ENCODE measurements at regions not wholly inside any gene's neighbourhood (a gene's known extent, or its start where the extent isn't known, plus 50 kb on each side); places are given as distances from the start of the nearest gene placed in this dataset.

DNA sequence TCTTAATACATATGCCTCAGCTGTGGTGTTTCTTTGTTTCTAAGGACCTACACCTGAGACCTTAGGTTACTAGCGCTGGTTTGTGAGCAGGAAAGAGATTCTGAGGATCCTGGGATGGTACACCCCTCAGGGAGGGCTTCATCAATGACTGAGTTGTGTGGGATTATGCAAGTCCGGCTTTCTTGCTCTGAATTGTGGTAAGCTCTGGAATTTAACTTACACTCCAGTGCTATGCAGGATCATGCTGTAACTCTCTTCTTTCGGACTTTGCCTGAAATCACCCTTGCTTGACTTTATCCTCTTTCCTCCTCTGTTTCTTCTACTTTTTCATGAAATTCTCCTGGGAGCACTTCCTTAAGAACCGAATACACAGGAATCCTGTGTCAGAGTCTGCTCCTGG, 431.5 kb upstream of the BOD1L1 start:
- no peak overlapping the region for H3K4me3 ChIP-seq (ENCODE audit: low read length)
- no peak for DNase-seq (ENCODE audit: low read depth, low spot score)

GRCh38 chr4:14064984-14065383, 437.5 kb upstream of the BOD1L1 start:
- no peak for DNase-seq (ENCODE audit: low read depth, low spot score)
- no peak overlapping the region for H3K4me3 ChIP-seq (ENCODE audit: low read length)

- DNase-seq (ENCODE audit: low read depth, low spot score) = no peak
Measured at GRCh38 chr4:14065406-14065805, 437.9 kb upstream of the BOD1L1 start.

GRCh38 chr4:14066979-14067378, 439.5 kb upstream of the BOD1L1 start:
- DNase-seq (ENCODE audit: low read depth, low spot score) = no peak
- H3K4me3 ChIP-seq (ENCODE audit: low read length) = no peak overlapping the region

More at GRCh38 chr4:14065406-14065805, 437.9 kb upstream of the BOD1L1 start:
- no peak overlapping the region for H3K4me3 ChIP-seq (ENCODE audit: low read length)

GRCh38 chr4:14069886-14070285, 442.4 kb upstream of the BOD1L1 start:
- no peak for DNase-seq (ENCODE audit: low read depth, low spot score)
- H3K4me3 ChIP-seq (ENCODE audit: low read length) = no peak overlapping the region

- no peak for DNase-seq (ENCODE audit: low read depth, low spot score)
- H3K4me3 ChIP-seq (ENCODE audit: low read length) = no peak overlapping the region
Measured at GRCh38 chr4:14070289-14070880, 442.9 kb upstream of the BOD1L1 start.

DNA sequence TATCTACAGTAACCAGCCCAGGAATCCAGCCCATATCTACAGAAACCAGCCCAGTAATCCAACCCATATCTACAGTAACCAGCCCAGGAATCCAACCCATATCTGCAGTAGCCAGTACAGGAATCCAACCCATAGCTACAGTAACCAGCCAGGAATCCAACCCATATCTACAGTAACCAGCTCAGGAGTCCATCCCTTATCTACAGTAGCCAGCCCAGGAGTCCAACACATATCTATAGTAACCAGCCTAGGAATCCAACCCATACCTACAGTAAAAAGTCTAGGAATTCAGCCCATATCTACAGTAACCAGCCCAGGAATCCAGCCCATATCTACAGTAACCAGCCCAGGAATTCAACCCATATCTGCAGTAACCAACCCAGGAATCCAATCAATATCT, 445.0 kb upstream of the BOD1L1 start:
- no peak overlapping the region for H3K4me3 ChIP-seq (ENCODE audit: low read length)
- no peak for DNase-seq (ENCODE audit: low read depth, low spot score)

GRCh38 chr4:14076776-14077175, 449.3 kb upstream of the BOD1L1 start:
- DNase-seq (ENCODE audit: low read depth, low spot score) = no peak
- no peak overlapping the region for H3K4me3 ChIP-seq (ENCODE audit: low read length)

DNA sequence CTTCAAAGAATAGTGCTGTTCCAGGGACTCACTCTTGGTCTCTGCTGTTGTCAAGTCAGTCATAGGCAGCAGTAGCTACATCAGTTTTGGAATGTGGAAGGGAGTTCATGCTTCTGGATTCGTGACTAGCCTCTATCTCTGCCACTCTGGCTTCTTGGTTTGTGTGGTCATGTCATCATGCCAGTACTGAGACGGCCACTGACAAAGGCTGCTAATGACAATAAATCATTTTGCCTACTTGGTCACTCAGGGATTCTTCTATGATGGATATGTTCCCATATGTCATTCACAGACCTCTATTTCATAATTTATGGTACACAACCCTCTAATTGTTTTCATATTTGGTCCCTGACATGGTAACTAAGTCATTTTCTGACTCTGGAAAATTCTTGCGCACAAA, 450.8 kb upstream of the BOD1L1 start:
- DNase-seq (ENCODE audit: low read depth, low spot score) = no peak

GRCh38 chr4:14079601-14080000, 452.1 kb upstream of the BOD1L1 start:
- no peak for DNase-seq (ENCODE audit: low read depth, low spot score)
- no peak overlapping the region for H3K4me3 ChIP-seq (ENCODE audit: low read length)

More for the DNA sequence above, 450.8 kb upstream of the BOD1L1 start:
- no peak overlapping the region for H3K4me3 ChIP-seq (ENCODE audit: low read length)

GRCh38 chr4:14083150-14083549, 455.6 kb upstream of the BOD1L1 start:
- no peak overlapping the region for H3K4me3 ChIP-seq (ENCODE audit: low read length)
- no peak for DNase-seq (ENCODE audit: low read depth, low spot score)

GRCh38 chr4:14084598-14084997, 457.1 kb upstream of the BOD1L1 start:
- H3K4me3 ChIP-seq (ENCODE audit: low read length) = no peak overlapping the region
- DNase-seq (ENCODE audit: low read depth, low spot score) = no peak

GRCh38 chr4:14087459-14087858, 459.9 kb upstream of the BOD1L1 start:
- no peak for DNase-seq (ENCODE audit: low read depth, low spot score)

DNA sequence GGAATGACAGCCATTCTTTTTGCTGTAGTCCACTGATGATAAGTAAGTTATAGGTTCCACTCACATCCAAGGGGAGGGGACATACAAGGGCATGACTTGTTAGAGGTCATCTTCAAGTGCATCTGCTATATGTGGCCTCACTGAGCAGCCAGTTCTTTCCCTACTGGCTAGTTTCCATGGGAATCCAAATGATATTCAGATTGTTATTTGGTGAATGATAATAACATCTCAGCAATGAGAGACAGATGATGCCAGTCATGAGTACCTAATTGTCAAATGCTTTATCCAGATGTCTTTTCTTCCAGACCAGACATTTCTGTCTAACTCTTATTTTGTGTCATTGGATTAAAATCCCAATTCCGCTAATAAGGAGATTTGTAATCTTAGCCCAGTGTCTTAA, 460.4 kb upstream of the BOD1L1 start:
- DNase-seq (ENCODE audit: low read depth, low spot score) = no peak
- H3K4me3 ChIP-seq (ENCODE audit: low read length) = no peak overlapping the region

More at GRCh38 chr4:14087459-14087858, 459.9 kb upstream of the BOD1L1 start:
- no peak overlapping the region for H3K4me3 ChIP-seq (ENCODE audit: low read length)

GRCh38 chr4:14091531-14091930, 464.0 kb upstream of the BOD1L1 start:
- no peak for DNase-seq (ENCODE audit: low read depth, low spot score)
- H3K4me3 ChIP-seq (ENCODE audit: low read length) = no peak overlapping the region

GRCh38 chr4:14091966-14092365, 464.4 kb upstream of the BOD1L1 start:
- H3K4me3 ChIP-seq (ENCODE audit: low read length) = no peak overlapping the region
- DNase-seq (ENCODE audit: low read depth, low spot score) = no peak

- no peak for DNase-seq (ENCODE audit: low read depth, low spot score)
Measured at GRCh38 chr4:14092741-14093140, 465.2 kb upstream of the BOD1L1 start.

DNA sequence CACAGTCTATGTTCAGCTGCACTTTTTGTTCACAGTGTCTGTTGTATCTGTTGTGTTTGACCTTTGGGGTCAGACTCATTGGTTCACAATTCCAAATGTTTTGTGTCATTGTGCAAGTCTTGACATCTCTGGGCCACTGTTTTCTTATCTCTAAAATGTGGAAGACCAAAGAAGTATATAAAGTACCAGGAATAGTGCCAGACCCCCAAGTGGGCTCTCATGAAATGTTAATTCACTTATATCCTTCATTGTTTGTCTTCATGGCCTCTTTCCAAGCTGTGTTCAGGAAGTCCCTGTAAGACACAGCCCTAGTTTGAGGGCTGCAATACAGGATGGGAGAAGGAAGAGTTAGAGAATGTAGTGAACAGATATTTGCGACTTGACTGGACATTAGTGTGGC, 468.3 kb upstream of the BOD1L1 start:
- no peak for DNase-seq (ENCODE audit: low read depth, low spot score)
- H3K4me3 ChIP-seq (ENCODE audit: low read length) = no peak overlapping the region

More at GRCh38 chr4:14092741-14093140, 465.2 kb upstream of the BOD1L1 start:
- H3K4me3 ChIP-seq (ENCODE audit: low read length) = no peak overlapping the region

- no peak overlapping the region for H3K4me3 ChIP-seq (ENCODE audit: low read length)
- DNase-seq (ENCODE audit: low read depth, low spot score) = no peak
Measured at GRCh38 chr4:14096396-14096965, 469.0 kb upstream of the BOD1L1 start.

GRCh38 chr4:14100349-14100748, 472.8 kb upstream of the BOD1L1 start:
- DNase-seq (ENCODE audit: low read depth, low spot score) = no peak
- no peak overlapping the region for H3K4me3 ChIP-seq (ENCODE audit: low read length)

DNA sequence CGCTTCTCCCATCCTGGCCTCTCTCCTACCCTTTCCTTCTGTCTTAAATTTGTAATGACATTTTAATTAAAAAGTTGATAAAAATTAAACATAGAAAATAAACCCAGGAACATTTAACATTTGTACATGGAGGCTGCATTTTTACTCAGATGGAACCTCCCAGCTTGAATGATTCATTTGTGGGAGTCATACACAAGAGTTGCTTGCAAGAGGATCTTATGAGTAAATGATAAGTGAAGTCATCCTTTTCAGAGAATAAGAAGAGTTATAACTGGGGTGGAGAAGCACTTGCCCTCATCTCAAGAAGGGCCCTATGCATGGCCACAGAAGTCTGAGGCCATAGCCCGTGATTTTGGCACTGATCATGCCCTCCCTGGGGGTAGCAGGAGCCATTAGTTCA, 482.9 kb upstream of the BOD1L1 start:
- DNase-seq (ENCODE audit: low read depth, low spot score) = no peak
- no peak overlapping the region for H3K4me3 ChIP-seq (ENCODE audit: low read length)
